Neuronal stem cell (in vitro differentiated cells): ENCODE measurements at regions not wholly inside any gene's neighbourhood (a gene's known extent, or its start where the extent isn't known, plus 50 kb on each side); places are given as distances from the start of the nearest gene placed in this dataset.

Experiments used
- DNase-seq: peaks from one replicate; pipeline ENCODE4 v3.0.0-alpha.2; 2013; ENCODE audit warnings: low spot score
- H2AFZ ChIP-seq: one replicate; pipeline ENCODE4 v1.6.1; 2013; ENCODE audit warnings: mild to moderate bottlenecking, low read length, inconsistent platforms
- H2AK5ac ChIP-seq: 2 replicates; pipeline ENCODE4 v1.6.1; 2013; ENCODE audit warnings: low read depth, mild to moderate bottlenecking, inconsistent platforms, low read length, moderate library complexity, mixed read lengths
- H2BK120ac ChIP-seq: 2 replicates; pipeline ENCODE4 v1.6.1; 2013; ENCODE audit warnings: low read depth, mild to moderate bottlenecking, inconsistent platforms, low read length, moderate library complexity, mixed read lengths
- H2BK12ac ChIP-seq: one replicate; pipeline ENCODE4 v1.6.1; 2013; ENCODE audit warnings: low read length, inconsistent platforms
- H2BK15ac ChIP-seq: 2 replicates; pipeline ENCODE4 v1.6.1; 2013; ENCODE audit warnings: mild to moderate bottlenecking, low read length, inconsistent platforms, mixed read lengths
- H2BK5ac ChIP-seq: one replicate; pipeline ENCODE4 v1.6.1; 2013; ENCODE audit warnings: inconsistent platforms, mild to moderate bottlenecking, low read length, moderate library complexity
- H3K14ac ChIP-seq: one replicate; pipeline ENCODE4 v1.6.1; 2013; ENCODE audit warnings: low read length, inconsistent platforms
- H3K18ac ChIP-seq: 2 replicates; pipeline ENCODE4 v1.6.1; 2013; ENCODE audit warnings: low read length, inconsistent platforms
- H3K23ac ChIP-seq: 2 replicates; pipeline ENCODE4 v1.6.1; 2013; ENCODE audit warnings: low read depth, mild to moderate bottlenecking, mixed read lengths, low read length, inconsistent platforms; ENCODE audit not compliant: poor library complexity
- H3K27ac ChIP-seq: replicated peaks from 3 replicates; pipeline ENCODE4 v1.5.1; 2013; ENCODE audit warnings: low read length, inconsistent platforms
- H3K27me3 ChIP-seq, 3 experiments: 2 replicates each; pipeline ENCODE4 v1.6.1; 2013; ENCODE audit warnings: low read length in 3 of 3, mild to moderate bottlenecking in 2 of 3, inconsistent platforms in 1 of 3, low read depth in 1 of 3, mixed read lengths in 1 of 3, moderate library complexity in 1 of 3; ENCODE audit not compliant: control insufficient read depth in 3 of 3, insufficient read depth in 3 of 3
- H3K36me3 ChIP-seq, 2 donors: replicated peaks in 1 of 2; 2 replicates each; pipeline ENCODE4 v1.6.1; 2013; ENCODE audit warnings: low read length in 2 of 2; ENCODE audit not compliant: control insufficient read depth in 2 of 2, insufficient read depth in 2 of 2
- H3K4ac ChIP-seq: 2 replicates; pipeline ENCODE4 v1.6.1; 2013; ENCODE audit warnings: inconsistent platforms, mild to moderate bottlenecking, low read length, moderate library complexity
- H3K4me1 ChIP-seq, 2 donors: 1 replicate in 1 of 2; 2 replicates in 1 of 2; pipeline ENCODE4 v1.6.1; 2013; ENCODE audit warnings: low read length in 2 of 2, low read depth in 1 of 2; ENCODE audit not compliant: control insufficient read depth in 2 of 2, insufficient read depth in 1 of 2
- H3K4me2 ChIP-seq: one replicate; pipeline ENCODE4 v1.6.1; 2013; ENCODE audit warnings: mild to moderate bottlenecking, low read length, inconsistent platforms; ENCODE audit not compliant: insufficient read depth, poor library complexity, severe bottlenecking
- H3K4me3 ChIP-seq, 2 donors: 2 replicates each; pipeline ENCODE4 v1.5.1; 2013; ENCODE audit warnings: low read length in 2 of 2, mild to moderate bottlenecking in 2 of 2, inconsistent platforms in 1 of 2, moderate library complexity in 1 of 2
- H3K79me1 ChIP-seq: one replicate; pipeline ENCODE4 v1.6.1; 2013; ENCODE audit warnings: low read depth, mild to moderate bottlenecking, inconsistent platforms, low read length, moderate library complexity
- H3K9ac ChIP-seq: one replicate; pipeline ENCODE4 v1.6.1; 2013; ENCODE audit warnings: mild to moderate bottlenecking, low read depth, low read length, inconsistent platforms; ENCODE audit not compliant: poor library complexity
- H3K9me3 ChIP-seq, 2 donors: replicated peaks in 1 of 2; 2 replicates each; pipeline versions ENCODE3 to v1.6.1; 2013; ENCODE audit warnings: low read length in 2 of 2, mild to moderate bottlenecking in 2 of 2, inconsistent platforms in 1 of 2, low read depth in 1 of 2, mixed read lengths in 1 of 2, moderate library complexity in 1 of 2; ENCODE audit not compliant: control insufficient read depth in 2 of 2, insufficient read depth in 1 of 2
- H4K8ac ChIP-seq: one replicate; pipeline ENCODE4 v1.6.1; 2013; ENCODE audit warnings: low read depth, mild to moderate bottlenecking, inconsistent platforms, low read length, moderate library complexity
- H4K91ac ChIP-seq: one replicate; pipeline ENCODE4 v1.6.1; 2013; ENCODE audit warnings: low read length, low read depth, mild to moderate bottlenecking, inconsistent platforms; ENCODE audit not compliant: poor library complexity
- WGBS, 2 donors: extraction: QIAGEN DNeasy Blood & Tissue Kit; methylation state at CpG; one replicate each; pipeline ENCODE4 v1.1.7; 2013; ENCODE audit warnings: missing lambda C conversion rate in 2 of 2, mixed read lengths in 1 of 2; ENCODE audit not compliant: insufficient read length in 2 of 2, insufficient replicate concordance in 1 of 2; ENCODE audit errors: extremely low coverage in 2 of 2; 5-methylcytosine and 5-hydroxymethylcytosine counted together

DNA sequence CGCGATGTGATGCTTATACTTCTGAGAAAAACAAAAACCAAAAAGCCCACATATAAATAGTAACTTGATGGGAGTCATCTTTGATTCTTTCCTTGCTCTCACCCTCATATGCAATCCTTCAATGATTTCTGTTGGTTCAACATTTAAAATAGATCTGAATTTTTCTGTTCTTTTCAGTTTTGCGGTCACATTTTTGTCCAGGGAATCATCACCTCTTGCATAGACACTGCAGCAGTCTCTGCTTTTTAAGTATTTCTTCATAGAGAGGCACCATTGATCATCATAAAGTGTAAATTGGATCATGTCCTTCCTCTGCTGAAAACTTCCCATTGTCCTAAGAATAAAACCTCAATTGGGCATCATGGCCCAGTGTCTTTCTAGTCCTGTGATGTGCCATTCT is 81.1 kb upstream of the SLC4A4 start:
- H2BK15ac ChIP-seq: no peak overlapping the region
- H3K14ac ChIP-seq: no peak overlapping the region
- no peak overlapping the region for H2AFZ ChIP-seq
- H2BK12ac ChIP-seq: no peak overlapping the region
- H3K79me1 ChIP-seq: no peaks in the 10 kb centered on the region
- no peak overlapping the region for H3K4me3 ChIP-seq
- WGBS, 2 donors: no CpG with 5 or more reads among the region's 3 CpGs
- no peaks in the 10 kb centered on the region for H3K9me3 ChIP-seq
- no peak overlapping the region for H3K27ac ChIP-seq
- no peak overlapping the region for H3K23ac ChIP-seq
- no peak overlapping the region for H4K91ac ChIP-seq
- H3K4me1 ChIP-seq: peaks cover 0 to 3% of the 10 kb centered on the region in 2 donors
- no peak overlapping the region for H3K9ac ChIP-seq
- H2BK5ac ChIP-seq: no peak overlapping the region
- no peak overlapping the region for H3K4me2 ChIP-seq
- no peaks in the 10 kb centered on the region for H3K36me3 ChIP-seq
- no peak overlapping the region for H3K18ac ChIP-seq
- H4K8ac ChIP-seq: no peak overlapping the region
- H3K27me3 ChIP-seq: no peaks in the 10 kb centered on the region
- H2BK120ac ChIP-seq: no peak overlapping the region
- H3K4ac ChIP-seq: no peak overlapping the region
- no peak overlapping the region for H2AK5ac ChIP-seq
- no peak for DNase-seq

DNA sequence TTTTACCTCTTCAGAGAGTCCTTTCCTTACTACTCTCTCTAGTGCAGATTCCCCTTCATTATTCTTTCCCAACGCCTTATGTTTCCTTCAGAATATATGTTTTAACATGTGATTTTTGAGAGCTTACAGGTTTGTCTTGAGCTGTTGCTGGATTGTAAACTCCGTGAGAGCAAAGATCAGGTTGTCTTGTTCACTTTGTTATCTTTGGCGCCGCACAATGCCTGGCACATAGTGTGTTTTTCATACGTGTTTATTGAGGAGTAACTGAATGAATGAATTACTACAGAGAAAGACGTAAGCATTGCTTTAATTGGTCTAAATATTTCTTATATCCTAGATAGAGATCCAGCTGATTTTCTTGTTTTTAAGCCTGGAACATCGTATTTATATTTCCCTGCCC is 80.5 kb upstream of the SLC4A4 start:
- H3K14ac ChIP-seq: no peak overlapping the region
- no peak overlapping the region for H2AFZ ChIP-seq
- H3K27ac ChIP-seq: no peak overlapping the region
- H4K8ac ChIP-seq: no peak overlapping the region
- no peak overlapping the region for H2AK5ac ChIP-seq
- no peaks in the 10 kb centered on the region for H3K36me3 ChIP-seq
- H3K4me1 ChIP-seq: peaks cover 0 to 3% of the 10 kb centered on the region in 2 donors
- no peaks in the 10 kb centered on the region for H3K79me1 ChIP-seq
- no peak overlapping the region for H3K4ac ChIP-seq
- H3K9me3 ChIP-seq: no peaks in the 10 kb centered on the region
- no peak overlapping the region for H2BK120ac ChIP-seq
- no peak overlapping the region for H2BK5ac ChIP-seq
- H3K4me2 ChIP-seq: no peak overlapping the region
- H3K23ac ChIP-seq: no peak overlapping the region
- no peak overlapping the region for H2BK15ac ChIP-seq
- WGBS, 2 donors: no CpG with 5 or more reads among the region's 7 CpGs
- no peak overlapping the region for H3K9ac ChIP-seq
- H2BK12ac ChIP-seq: no peak overlapping the region
- no peak overlapping the region for H3K4me3 ChIP-seq
- H3K18ac ChIP-seq: no peak overlapping the region
- H4K91ac ChIP-seq: no peak overlapping the region
- no peaks in the 10 kb centered on the region for H3K27me3 ChIP-seq
- no peak for DNase-seq

DNA sequence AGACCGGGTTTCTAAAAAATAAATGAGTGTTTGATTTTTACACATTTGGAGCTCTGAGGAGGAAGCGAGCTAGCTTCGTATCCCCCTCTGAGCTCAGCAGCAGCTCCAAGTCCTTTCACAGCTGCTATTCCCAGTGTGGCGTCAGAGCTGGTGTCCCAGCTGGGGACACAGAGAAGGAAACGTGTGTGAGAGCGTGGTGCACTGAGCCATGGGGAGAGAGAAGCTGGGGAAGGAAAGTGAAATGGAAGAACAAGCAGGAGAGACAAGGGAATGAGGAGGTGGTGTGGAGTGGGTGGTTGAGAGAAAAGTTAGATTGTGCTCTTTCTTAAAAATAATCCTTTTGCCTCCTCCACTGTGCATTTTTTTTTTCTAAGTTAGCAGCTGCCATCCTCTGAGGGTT is 79.5 kb upstream of the SLC4A4 start:
- Histone ChIP-seq H3K4me2 (no peak overlapping the region), H3K4ac (no peak overlapping the region), H2AFZ (peak overlapping the region; percentile 39), H2BK12ac (no peak overlapping the region), H2AK5ac (no peak overlapping the region), H3K27ac (no peak overlapping the region), H3K4me1 (peaks cover 0 to 3% of the 10 kb centered on the region in 2 donors), H2BK15ac (no peak overlapping the region), H3K79me1 (no peaks in the 10 kb centered on the region), H3K9me3 (no peaks in the 10 kb centered on the region), H3K36me3 (no peaks in the 10 kb centered on the region), H3K14ac (no peak overlapping the region), H3K18ac (no peak overlapping the region), H3K23ac (no peak overlapping the region), H3K9ac (no peak overlapping the region), H2BK5ac (no peak overlapping the region), H3K4me3 (no peak overlapping the region), H4K8ac (no peak overlapping the region), H3K27me3 (no peaks in the 10 kb centered on the region), H2BK120ac (no peak overlapping the region), H4K91ac (no peak overlapping the region)
- no peak for DNase-seq
- WGBS, 2 donors: no CpG with 5 or more reads among the region's 6 CpGs

- H3K79me1 ChIP-seq: no peaks in the 10 kb centered on the region
- H2AFZ ChIP-seq: no peak overlapping the region
- no peak overlapping the region for H4K8ac ChIP-seq
- no peak overlapping the region for H3K27ac ChIP-seq
- no peak for DNase-seq
- no peak overlapping the region for H3K18ac ChIP-seq
- no peak overlapping the region for H3K4ac ChIP-seq
- H2BK12ac ChIP-seq: no peak overlapping the region
- no peak overlapping the region for H3K4me3 ChIP-seq
- WGBS, 2 donors: no CpG with 5 or more reads among the region's 3 CpGs
- no peak overlapping the region for H2AK5ac ChIP-seq
- no peak overlapping the region for H4K91ac ChIP-seq
- H3K9me3 ChIP-seq: no peaks in the 10 kb centered on the region
- no peaks in the 10 kb centered on the region for H3K36me3 ChIP-seq
- peaks cover 0 to 3% of the 10 kb centered on the region in 2 donors for H3K4me1 ChIP-seq
- no peak overlapping the region for H2BK5ac ChIP-seq
- H3K23ac ChIP-seq: no peak overlapping the region
- no peak overlapping the region for H3K9ac ChIP-seq
- no peak overlapping the region for H2BK15ac ChIP-seq
- no peaks in the 10 kb centered on the region for H3K27me3 ChIP-seq
- H2BK120ac ChIP-seq: no peak overlapping the region
- H3K14ac ChIP-seq: no peak overlapping the region
- H3K4me2 ChIP-seq: no peak overlapping the region
Measured at GRCh38 chr4:71259911-71260331, 78.9 kb upstream of the SLC4A4 start.
